ENCODE measurements at regions not wholly inside any gene's neighbourhood (a gene's known extent, or its start where the extent isn't known, plus 50 kb on each side); places are given as distances from the start of the nearest gene placed in this dataset.
"Not testable (repeated sequence)": the region's sequence is repeated elsewhere in the genome, so short reads cannot be mapped to it uniquely, and the experiment has no call there.

DNA sequence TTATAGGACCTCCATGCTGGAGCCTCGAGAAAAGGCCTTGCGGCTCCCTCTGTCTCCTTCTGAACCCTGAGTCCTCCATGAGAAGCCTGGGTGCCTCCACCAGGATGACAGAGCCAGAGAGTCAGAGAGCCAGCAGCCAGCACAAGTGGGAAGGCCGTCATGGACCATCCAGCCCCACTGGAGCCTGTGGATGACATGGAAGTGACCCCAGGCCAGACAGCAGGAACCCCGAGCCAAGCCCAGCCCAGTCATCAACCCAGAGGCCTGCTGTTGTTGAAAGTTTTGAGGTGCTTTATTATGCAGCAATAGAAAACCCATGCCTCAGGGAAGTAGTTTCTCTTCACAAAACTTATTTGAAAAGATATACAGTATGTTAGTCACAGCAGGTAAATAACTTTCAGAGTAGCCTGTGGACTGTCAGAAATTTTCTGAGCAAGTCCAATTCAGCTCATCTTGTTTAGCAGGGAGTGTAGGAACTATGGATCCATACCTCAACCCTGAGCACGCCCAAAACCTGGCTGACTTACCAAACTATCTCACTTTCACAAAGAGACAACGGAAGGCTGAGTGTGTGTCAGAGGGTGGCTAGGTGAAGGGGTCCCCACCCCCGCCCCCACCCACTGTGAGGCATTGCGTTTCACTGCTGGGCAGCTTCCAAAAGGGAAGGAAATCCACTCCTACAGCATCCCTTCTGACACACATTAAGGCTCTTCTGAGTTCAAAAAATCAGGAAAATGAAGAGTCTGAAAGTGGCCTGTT, 79.9 kb upstream of the NDUFV2 start:
- H3K9me3 ChIP-seq (ENCODE audit: control insufficient read depth, low read length): peaks cover 10% of the 10 kb centered on the region
- H3K27ac ChIP-seq (ENCODE audit: low read depth, low read length): no peak overlapping the region
- H3K9ac ChIP-seq (ENCODE audit: extremely low read depth, low read length, poor library complexity, severe bottlenecking): no peak overlapping the region
- no peaks in the 10 kb centered on the region for H3K4me1 ChIP-seq (ENCODE audit: control insufficient read depth, insufficient read depth, low read length)
- Mint-ChIP-seq H3K27me3 (ENCODE audit: insufficient read depth) (peaks cover 6% of the 10 kb centered on the region), H3K4me1 (peaks cover 2% of the 10 kb centered on the region), H3K4me3 (no peak overlapping the region), H3K27ac (no peak overlapping the region), H3K36me3 (ENCODE audit: low read depth) (peaks cover 2% of the 10 kb centered on the region), H3K9me3 (peaks cover 7% of the 10 kb centered on the region)
- no peaks in the 10 kb centered on the region for H3K27me3 ChIP-seq (ENCODE audit: control insufficient read depth, insufficient read depth, low read length, poor library complexity, severe bottlenecking)
- 76 to 88% methylated on average over 3 to 8 of the region's 8 CpGs for WGBS, 2 experiments (ENCODE audit: insufficient coverage in 1 of 2, insufficient read length in 1 of 2)
- DNase-seq: peak; percentile 58
- TF ChIP-seq, protein P1, sequence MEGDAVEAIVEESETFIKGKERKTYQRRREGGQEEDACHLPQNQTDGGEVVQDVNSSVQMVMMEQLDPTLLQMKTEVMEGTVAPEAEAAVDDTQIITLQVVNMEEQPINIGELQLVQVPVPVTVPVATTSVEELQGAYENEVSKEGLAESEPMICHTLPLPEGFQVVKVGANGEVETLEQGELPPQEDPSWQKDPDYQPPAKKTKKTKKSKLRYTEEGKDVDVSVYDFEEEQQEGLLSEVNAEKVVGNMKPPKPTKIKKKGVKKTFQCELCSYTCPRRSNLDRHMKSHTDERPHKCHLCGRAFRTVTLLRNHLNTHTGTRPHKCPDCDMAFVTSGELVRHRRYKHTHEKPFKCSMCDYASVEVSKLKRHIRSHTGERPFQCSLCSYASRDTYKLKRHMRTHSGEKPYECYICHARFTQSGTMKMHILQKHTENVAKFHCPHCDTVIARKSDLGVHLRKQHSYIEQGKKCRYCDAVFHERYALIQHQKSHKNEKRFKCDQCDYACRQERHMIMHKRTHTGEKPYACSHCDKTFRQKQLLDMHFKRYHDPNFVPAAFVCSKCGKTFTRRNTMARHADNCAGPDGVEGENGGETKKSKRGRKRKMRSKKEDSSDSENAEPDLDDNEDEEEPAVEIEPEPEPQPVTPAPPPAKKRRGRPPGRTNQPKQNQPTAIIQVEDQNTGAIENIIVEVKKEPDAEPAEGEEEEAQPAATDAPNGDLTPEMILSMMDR (conservative IDR thresholded peaks at IDR 0.05): no peak
- H3K4me3 ChIP-seq (ENCODE audit: low read length): no peak overlapping the region
- H3K36me3 ChIP-seq (ENCODE audit: control insufficient read depth, insufficient read depth, low read length): no peaks in the 10 kb centered on the region

- not testable (repeated sequence) for H3K9ac ChIP-seq (ENCODE audit: extremely low read depth, low read length, poor library complexity, severe bottlenecking); H3K36me3 ChIP-seq (ENCODE audit: control insufficient read depth, insufficient read depth, low read length); H3K4me3 ChIP-seq (ENCODE audit: low read length); H3K9me3 ChIP-seq (ENCODE audit: control insufficient read depth, low read length); H3K27ac ChIP-seq (ENCODE audit: low read depth, low read length); H3K9me3 Mint-ChIP-seq; DNase-seq; H3K4me3 Mint-ChIP-seq; H3K4me1 ChIP-seq (ENCODE audit: control insufficient read depth, insufficient read depth, low read length); H3K36me3 Mint-ChIP-seq (ENCODE audit: low read depth); H3K4me1 Mint-ChIP-seq; H3K27me3 ChIP-seq (ENCODE audit: control insufficient read depth, insufficient read depth, low read length, poor library complexity, severe bottlenecking); H3K27me3 Mint-ChIP-seq (ENCODE audit: insufficient read depth); H3K27ac Mint-ChIP-seq
- 94% methylated on average over 13 of the region's 18 CpGs; no CpG with 5 or more reads in 1 of the 2 experiments for WGBS, 2 experiments (ENCODE audit: insufficient coverage in 1 of 2, insufficient read length in 1 of 2)
Observed at GRCh38 chr18:9024031-9024646, 78.4 kb upstream of the NDUFV2 start.

- TF ChIP-seq, protein P1 (conservative IDR thresholded peaks at IDR 0.05): no peak
- H3K36me3 Mint-ChIP-seq (ENCODE audit: low read depth): no peaks in the 10 kb centered on the region
- Histone ChIP-seq H3K27me3 (ENCODE audit: control insufficient read depth, insufficient read depth, low read length, poor library complexity, severe bottlenecking) (no peaks in the 10 kb centered on the region), H3K4me3 (ENCODE audit: low read length) (no peak overlapping the region), H3K27ac (ENCODE audit: low read depth, low read length) (no peak overlapping the region), H3K4me1 (ENCODE audit: control insufficient read depth, insufficient read depth, low read length) (no peaks in the 10 kb centered on the region), H3K9me3 (ENCODE audit: control insufficient read depth, low read length) (no peaks in the 10 kb centered on the region), H3K36me3 (ENCODE audit: control insufficient read depth, insufficient read depth, low read length) (no peaks in the 10 kb centered on the region), H3K9ac (ENCODE audit: extremely low read depth, low read length, poor library complexity, severe bottlenecking) (no peak overlapping the region)
- H3K4me3 Mint-ChIP-seq: no peak overlapping the region
- no peak overlapping the region for H3K27ac Mint-ChIP-seq
- H3K4me1 Mint-ChIP-seq: peaks cover 2% of the 10 kb centered on the region
- no peaks in the 10 kb centered on the region for H3K9me3 Mint-ChIP-seq
- DNase-seq: no peak
- peaks cover 2% of the 10 kb centered on the region for H3K27me3 Mint-ChIP-seq (ENCODE audit: insufficient read depth)
- WGBS, 2 experiments (ENCODE audit: insufficient coverage in 1 of 2, insufficient read length in 1 of 2): 71 to 100% methylated on average over 1 to 4 of the region's 4 CpGs
Observed at GRCh38 chr18:9025091-9025838, 77.2 kb upstream of the NDUFV2 start.

Data from endodermal cell (in vitro differentiated cells).